A549 (cell line): ENCODE measurements at regions not wholly inside any gene's neighbourhood (a gene's known extent, or its start where the extent isn't known, plus 50 kb on each side); places are given as distances from the start of the nearest gene placed in this dataset.

ENCODE experiments used
- ATAC-seq, 2 experiments: fragments of 200-7000 bp in 1 of 2; fragments of >200 bp in 1 of 2; cut with Nextera tagmentation in 1 of 2; cut with Tn5 transposase in 1 of 2; 3 replicates each; pipeline versions ENCODE4 v1.8.0 to v1.9.1; 2018 to 2020; ENCODE audit warnings: mild to moderate bottlenecking in 1 of 2, moderate library complexity in 1 of 2
- CTCF ChIA-PET: fragments of 300-600 bp; sonication (Branson Sonifier 250); formaldehyde crosslinking; extraction: SDS; loops from one replicate; lab custom pipeline; 2021; ENCODE audit warnings: antibody characterized with exemption, inconsistent platforms; lab: Yijun Ruan, JAX
- POLR2A ChIA-PET: fragments of 350-600 bp; formaldehyde crosslinking; extraction: SDS; loops from one replicate; lab custom pipeline; 2021; ENCODE audit warnings: antibody characterized with exemption, inconsistent platforms; lab: Yijun Ruan, JAX
- DNase-seq, 2 experiments: peaks; one replicate each; pipeline versions ENCODE4 v3.0.0 to v3.0.0-alpha.2; 2011 to 2016; ENCODE audit warnings: low read depth in 1 of 2, low spot score in 1 of 2
- FAIRE-seq: peaks from 2 replicates; lab custom pipeline; 2011; peaks lifted over from hg19 to GRCh38; lab: Jason Lieb, UNC
- H3K27ac ChIP-seq, 2 experiments: fragments of >200 bp; sonication (Bioruptor Twin); formaldehyde crosslinking; 3 replicates each; pipeline ENCODE4 v1.5.1; 2016 to 2017
- H3K4me1 ChIP-seq: fragments of >200 bp; sonication (Bioruptor Twin); formaldehyde crosslinking; 3 replicates; pipeline ENCODE4 v1.6.1; 2016
- H3K4me2 ChIP-seq: fragments of >200 bp; sonication (Bioruptor Twin); formaldehyde crosslinking; 3 replicates; pipeline ENCODE4 v1.6.1; 2016
- H3K4me3 ChIP-seq: fragments of >200 bp; sonication (Bioruptor Twin); formaldehyde crosslinking; 3 replicates; pipeline ENCODE4 v1.5.1; 2016
- H3K9me3 ChIP-seq: fragments of >200 bp; sonication (Bioruptor Twin); formaldehyde crosslinking; 3 replicates; pipeline ENCODE4 v1.6.1; 2016
- CBX8 ChIP-seq: fragments of 200-600 bp; sonication (generic); IDR thresholded peaks from 2 replicates; pipeline ENCODE4 v1.6.1; 2016
- EHMT2 ChIP-seq: fragments of 200-600 bp; sonication (generic); IDR thresholded peaks from 2 replicates; pipeline ENCODE4 v1.6.1; 2016; ENCODE audit warnings: antibody characterized with exemption, low read depth, mild to moderate bottlenecking, moderate library complexity
- EP300 ChIP-seq, 2 experiments: fragments of >200 bp; sonication (Bioruptor Twin); formaldehyde crosslinking; IDR thresholded peaks; 2 replicates in 1 of 2; 3 replicates in 1 of 2; pipeline ENCODE4 v1.6.1; 2016 to 2017
- ESRRA ChIP-seq: fragments of 150-350 bp; IDR thresholded peaks from 2 replicates; pipeline ENCODE4 v1.6.1; 2014; ENCODE audit warnings: mild to moderate bottlenecking, low read length, borderline replicate concordance
- FOSB ChIP-seq: fragments of 250-450 bp; sonication (Bioruptor Pico); IDR thresholded peaks from 2 replicates; pipeline ENCODE4 v1.5.0; 2020; ENCODE audit warnings: mild to moderate bottlenecking, moderate library complexity
- GATA3 ChIP-seq: IDR thresholded peaks from 2 replicates; pipeline ENCODE4 v1.6.1; 2012; ENCODE audit warnings: borderline replicate concordance
- MAFK ChIP-seq: fragments of 450-650 bp; IDR thresholded peaks from 2 replicates; pipeline ENCODE4 v1.6.1; 2014; ENCODE audit not compliant: partially characterized antibody
- MYC ChIP-seq: IDR thresholded peaks from 2 replicates; pipeline ENCODE4 v1.6.1; 2012; ENCODE audit warnings: mild to moderate bottlenecking, inconsistent platforms, low read length, improper control_type of control experiment, borderline replicate concordance
- NFE2L2 ChIP-seq: fragments of 150-350 bp; conservative IDR thresholded peaks from 2 replicates; pipeline ENCODE4 v1.6.1; 2014; ENCODE audit warnings: low read length
- NR3C1 ChIP-seq: fragments of >200 bp; sonication (Bioruptor Twin); formaldehyde crosslinking; IDR thresholded peaks from 3 replicates; pipeline ENCODE4 v1.6.1; 2017
- RCOR1 ChIP-seq: fragments of 150-350 bp; IDR thresholded peaks from 2 replicates; pipeline ENCODE4 v1.6.1; 2014; ENCODE audit warnings: antibody characterized with exemption, low read length, low read depth
- RFX5 ChIP-seq: fragments of 450-650 bp; IDR thresholded peaks from 2 replicates; pipeline ENCODE4 v1.7.1; 2014; ENCODE audit warnings: antibody characterized with exemption, mild to moderate bottlenecking, moderate library complexity
- SREBF2 ChIP-seq: fragments of 450-650 bp; IDR thresholded peaks from 2 replicates; pipeline ENCODE4 v1.6.1; 2014; ENCODE audit warnings: mild to moderate bottlenecking, moderate library complexity
- ZC3H11A ChIP-seq: fragments of 450-650 bp; IDR thresholded peaks from 2 replicates; pipeline ENCODE4 v1.6.1; 2014; ENCODE audit warnings: antibody characterized with exemption, mild to moderate bottlenecking
- ZSCAN20 ChIP-seq: fragments of 250-450 bp; sonication (Bioruptor Pico); IDR thresholded peaks from 2 replicates; pipeline ENCODE4 v1.8.0; 2022; ENCODE audit warnings: mild to moderate bottlenecking, moderate library complexity
- WGBS: methylation state at CpG from one replicate; pipeline ENCODE4 v1.1.6; 2017; ENCODE audit errors: missing lambda C conversion rate; 5-methylcytosine and 5-hydroxymethylcytosine counted together
- TF ChIP-seq, protein P1 (sequence below): fragments of >200 bp; sonication (Bioruptor Twin); formaldehyde crosslinking; IDR thresholded peaks from 3 replicates; pipeline ENCODE4 v1.6.1; 2016
- TF ChIP-seq, protein P2 (sequence below): fragments of 250-450 bp; sonication (Bioruptor Pico); IDR thresholded peaks from 2 replicates; pipeline ENCODE4 v1.5.0; 2020; ENCODE audit warnings: low read depth, mild to moderate bottlenecking, moderate library complexity
- TF ChIP-seq, protein P3 (sequence below): fragments of >200 bp; sonication (Bioruptor Twin); formaldehyde crosslinking; IDR thresholded peaks from 2 replicates; pipeline ENCODE4 v1.6.1; 2016
- TF ChIP-seq, protein P4 (sequence below): fragments of 150-350 bp; IDR thresholded peaks from 2 replicates; pipeline ENCODE4 v1.6.1; 2014; ENCODE audit warnings: low read depth, mild to moderate bottlenecking, low read length
- TF ChIP-seq, protein P5 (sequence below): fragments of 250-450 bp; sonication (Bioruptor Pico); IDR thresholded peaks from 2 replicates; pipeline ENCODE4 v1.5.0; 2021; ENCODE audit warnings: mild to moderate bottlenecking, moderate library complexity, borderline replicate concordance
- TF ChIP-seq, protein P6 (sequence below): fragments of 450-650 bp; IDR thresholded peaks from 2 replicates; pipeline ENCODE4 v1.6.1; 2014; ENCODE audit warnings: antibody characterized with exemption

DNA sequence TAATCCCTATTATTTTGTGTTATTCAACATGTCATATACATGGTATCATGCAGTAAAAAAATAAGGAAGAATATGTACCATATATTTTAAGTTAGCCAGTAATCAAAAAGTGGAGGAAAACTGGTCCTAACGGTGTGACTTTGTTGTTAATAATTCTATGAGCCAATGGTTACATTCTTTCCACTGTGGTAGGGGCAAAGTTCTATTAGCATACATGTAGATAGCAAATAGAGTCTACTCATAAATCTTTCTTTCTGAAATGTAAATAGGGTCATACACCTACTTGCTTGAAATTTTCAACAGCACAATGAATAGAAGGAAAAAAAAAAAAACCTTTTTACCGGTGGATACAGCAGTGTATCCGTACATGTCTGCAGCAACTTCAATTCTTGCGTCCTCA is 364.8 kb downstream of the RAB38 start:
- no peak overlapping the region for H3K4me3 ChIP-seq
- POLR2A ChIA-PET, result no interaction called here
- FAIRE-seq (no peak), ATAC-seq (no peak), DNase-seq (no peak)
- H3K9me3 ChIP-seq, result no peaks in the 10 kb centered on the region
- no peak for TF ChIP-seq ESRRA
- no peak for TF ChIP-seq SREBF2
- TF ChIP-seq, protein P1, sequence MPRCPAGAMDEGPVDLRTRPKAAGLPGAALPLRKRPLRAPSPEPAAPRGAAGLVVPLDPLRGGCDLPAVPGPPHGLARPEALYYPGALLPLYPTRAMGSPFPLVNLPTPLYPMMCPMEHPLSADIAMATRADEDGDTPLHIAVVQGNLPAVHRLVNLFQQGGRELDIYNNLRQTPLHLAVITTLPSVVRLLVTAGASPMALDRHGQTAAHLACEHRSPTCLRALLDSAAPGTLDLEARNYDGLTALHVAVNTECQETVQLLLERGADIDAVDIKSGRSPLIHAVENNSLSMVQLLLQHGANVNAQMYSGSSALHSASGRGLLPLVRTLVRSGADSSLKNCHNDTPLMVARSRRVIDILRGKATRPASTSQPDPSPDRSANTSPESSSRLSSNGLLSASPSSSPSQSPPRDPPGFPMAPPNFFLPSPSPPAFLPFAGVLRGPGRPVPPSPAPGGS, result no peak
- TF ChIP-seq GATA3, result no peak
- no peak for TF ChIP-seq EP300 (IDR thresholded peaks at IDR 0.05)
- TF ChIP-seq CBX8, result no peak
- TF ChIP-seq FOSB, result no peak
- TF ChIP-seq, protein P2, sequence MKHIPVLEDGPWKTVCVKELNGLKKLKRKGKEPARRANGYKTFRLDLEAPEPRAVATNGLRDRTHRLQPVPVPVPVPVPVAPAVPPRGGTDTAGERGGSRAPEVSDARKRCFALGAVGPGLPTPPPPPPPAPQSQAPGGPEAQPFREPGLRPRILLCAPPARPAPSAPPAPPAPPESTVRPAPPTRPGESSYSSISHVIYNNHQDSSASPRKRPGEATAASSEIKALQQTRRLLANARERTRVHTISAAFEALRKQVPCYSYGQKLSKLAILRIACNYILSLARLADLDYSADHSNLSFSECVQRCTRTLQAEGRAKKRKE (CRISPR knock-in tag), result no peak
- TF ChIP-seq ZSCAN20 (CRISPR knock-in tag), result no peak
- CTCF ChIA-PET, result no interaction called here
- H3K4me2 ChIP-seq, result no peak overlapping the region
- whole genome bisulfite sequencing, result 24% methylated on average over 4 of the region's 4 CpGs
- H3K27ac ChIP-seq, result no peak overlapping the region
- H3K4me1 ChIP-seq, result no peaks in the 10 kb centered on the region

DNA sequence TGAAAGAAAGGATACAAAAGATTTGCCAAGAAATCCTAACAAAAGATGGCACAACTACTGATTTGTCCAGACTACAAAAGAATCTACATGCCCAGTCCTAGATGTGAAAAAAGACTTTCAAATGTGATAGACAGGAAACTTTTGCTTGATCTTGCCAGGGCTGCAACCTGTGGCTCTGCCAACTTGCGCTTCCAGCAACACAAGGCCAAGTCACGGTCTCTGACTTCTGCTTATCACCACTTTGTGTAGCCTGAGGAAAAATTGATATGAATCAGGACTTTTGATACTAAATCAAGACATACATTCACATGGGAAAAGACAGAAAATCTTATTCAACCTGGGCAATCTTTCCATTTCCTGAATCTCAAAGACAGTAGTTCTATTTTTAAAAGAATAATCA is 366.0 kb downstream of the RAB38 start:
- DNase-seq (no peak), FAIRE-seq (no peak), ATAC-seq (no peak)
- TF ChIP-seq RFX5 (no peak), RCOR1 (no peak), NR3C1 (no peak), MYC (no peak), FOSB (no peak), MAFK (no peak), EHMT2 (no peak), ZC3H11A (no peak), NFE2L2 (no peak)
- TF ChIP-seq, protein P3, sequence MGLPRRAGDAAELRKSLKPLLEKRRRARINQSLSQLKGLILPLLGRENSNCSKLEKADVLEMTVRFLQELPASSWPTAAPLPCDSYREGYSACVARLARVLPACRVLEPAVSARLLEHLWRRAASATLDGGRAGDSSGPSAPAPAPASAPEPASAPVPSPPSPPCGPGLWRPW, result no peak
- TF ChIP-seq, protein P4, sequence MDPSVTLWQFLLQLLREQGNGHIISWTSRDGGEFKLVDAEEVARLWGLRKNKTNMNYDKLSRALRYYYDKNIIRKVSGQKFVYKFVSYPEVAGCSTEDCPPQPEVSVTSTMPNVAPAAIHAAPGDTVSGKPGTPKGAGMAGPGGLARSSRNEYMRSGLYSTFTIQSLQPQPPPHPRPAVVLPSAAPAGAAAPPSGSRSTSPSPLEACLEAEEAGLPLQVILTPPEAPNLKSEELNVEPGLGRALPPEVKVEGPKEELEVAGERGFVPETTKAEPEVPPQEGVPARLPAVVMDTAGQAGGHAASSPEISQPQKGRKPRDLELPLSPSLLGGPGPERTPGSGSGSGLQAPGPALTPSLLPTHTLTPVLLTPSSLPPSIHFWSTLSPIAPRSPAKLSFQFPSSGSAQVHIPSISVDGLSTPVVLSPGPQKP, result no peak
- TF ChIP-seq, protein P5, sequence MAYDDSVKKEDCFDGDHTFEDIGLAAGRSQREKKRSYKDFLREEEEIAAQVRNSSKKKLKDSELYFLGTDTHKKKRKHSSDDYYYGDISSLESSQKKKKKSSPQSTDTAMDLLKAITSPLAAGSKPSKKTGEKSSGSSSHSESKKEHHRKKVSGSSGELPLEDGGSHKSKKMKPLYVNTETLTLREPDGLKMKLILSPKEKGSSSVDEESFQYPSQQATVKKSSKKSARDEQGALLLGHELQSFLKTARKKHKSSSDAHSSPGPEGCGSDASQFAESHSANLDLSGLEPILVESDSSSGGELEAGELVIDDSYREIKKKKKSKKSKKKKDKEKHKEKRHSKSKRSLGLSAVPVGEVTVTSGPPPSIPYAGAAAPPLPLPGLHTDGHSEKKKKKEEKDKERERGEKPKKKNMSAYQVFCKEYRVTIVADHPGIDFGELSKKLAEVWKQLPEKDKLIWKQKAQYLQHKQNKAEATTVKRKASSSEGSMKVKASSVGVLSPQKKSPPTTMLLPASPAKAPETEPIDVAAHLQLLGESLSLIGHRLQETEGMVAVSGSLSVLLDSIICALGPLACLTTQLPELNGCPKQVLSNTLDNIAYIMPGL (CRISPR knock-in tag), result no peak
- TF ChIP-seq, protein P6, sequence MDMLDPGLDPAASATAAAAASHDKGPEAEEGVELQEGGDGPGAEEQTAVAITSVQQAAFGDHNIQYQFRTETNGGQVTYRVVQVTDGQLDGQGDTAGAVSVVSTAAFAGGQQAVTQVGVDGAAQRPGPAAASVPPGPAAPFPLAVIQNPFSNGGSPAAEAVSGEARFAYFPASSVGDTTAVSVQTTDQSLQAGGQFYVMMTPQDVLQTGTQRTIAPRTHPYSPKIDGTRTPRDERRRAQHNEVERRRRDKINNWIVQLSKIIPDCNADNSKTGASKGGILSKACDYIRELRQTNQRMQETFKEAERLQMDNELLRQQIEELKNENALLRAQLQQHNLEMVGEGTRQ, result no peak
- H3K9me3 ChIP-seq, result no peaks in the 10 kb centered on the region
- H3K4me3 ChIP-seq, result no peak overlapping the region
- 44% methylated on average over 2 of the region's 2 CpGs for WGBS
- no peak overlapping the region for H3K27ac ChIP-seq
- H3K4me2 ChIP-seq, result no peak overlapping the region
- CTCF ChIA-PET, result no interaction called here
- POLR2A ChIA-PET, result no interaction called here
- no peaks in the 10 kb centered on the region for H3K4me1 ChIP-seq
